ENCODE measurements at regions not wholly inside any gene's neighbourhood (a gene's known extent, or its start where the extent isn't known, plus 50 kb on each side); places are given as distances from the start of the nearest gene placed in this dataset.
A peak's percentile ranks its signal among the peaks of the same experiment; 100 is the strongest.

GRCh38 chr3:190188197-190188596, 67.5 kb upstream of the P3H2 start:
- no peaks in the 10 kb centered on the region for H3K9me3 ChIP-seq (ENCODE audit: insufficient read depth, low read depth, low read length)
- H2BK120ac ChIP-seq (ENCODE audit: insufficient read depth, low read length, poor library complexity): no peak overlapping the region
- no peak overlapping the region for H3K4me3 ChIP-seq (ENCODE audit: low read depth, low read length)
- no peak overlapping the region for H4K12ac ChIP-seq (ENCODE audit: low read depth, low read length)
- H3K27me3 ChIP-seq (ENCODE audit: insufficient read depth, low read length): no peaks in the 10 kb centered on the region
- H3K36me3 ChIP-seq (ENCODE audit: control insufficient read depth in 1 of 2, insufficient read depth in 2 of 2, low read length in 2 of 2): no peaks in the 10 kb centered on the region
- no peak overlapping the region for H3K4me2 ChIP-seq (ENCODE audit: low read length)
- no peak overlapping the region for H3K23ac ChIP-seq (ENCODE audit: low read length)
- no peak overlapping the region for H3K9ac ChIP-seq (ENCODE audit: low read length)
- no peak overlapping the region for H4K8ac ChIP-seq (ENCODE audit: low read depth, low read length)
- H3K14ac ChIP-seq (ENCODE audit: low read length): no peak overlapping the region
- H3K4me1 ChIP-seq (ENCODE audit: control insufficient read depth in 1 of 2, insufficient read depth in 2 of 2, low read length in 2 of 2): no peaks in the 10 kb centered on the region
- H4K91ac ChIP-seq (ENCODE audit: low read depth, low read length): no peak overlapping the region
- H2AFZ ChIP-seq (ENCODE audit: insufficient read depth, low read length, poor library complexity): no peak overlapping the region
- no peaks in the 10 kb centered on the region for H3K79me1 ChIP-seq (ENCODE audit: low read length)
- no peaks in the 10 kb centered on the region for H3K79me2 ChIP-seq (ENCODE audit: control insufficient read depth, insufficient read depth, low read length, poor library complexity)
- no CpG with 5 or more reads among the region's 2 CpGs for WGBS (ENCODE audit: extremely low coverage, insufficient coverage, insufficient read length)
- no peak overlapping the region for H2AK5ac ChIP-seq (ENCODE audit: low read length)
- H3K27ac ChIP-seq (ENCODE audit: low read depth, low read length): no peak overlapping the region
- H3K18ac ChIP-seq (ENCODE audit: low read length): no peak overlapping the region
- no peak overlapping the region for H2BK12ac ChIP-seq (ENCODE audit: low read length)
- no peak for DNase-seq
- no peak overlapping the region for H2BK5ac ChIP-seq (ENCODE audit: low read depth, low read length, poor library complexity)
- no peak overlapping the region for H3K4ac ChIP-seq (ENCODE audit: low read depth, low read length)

DNA sequence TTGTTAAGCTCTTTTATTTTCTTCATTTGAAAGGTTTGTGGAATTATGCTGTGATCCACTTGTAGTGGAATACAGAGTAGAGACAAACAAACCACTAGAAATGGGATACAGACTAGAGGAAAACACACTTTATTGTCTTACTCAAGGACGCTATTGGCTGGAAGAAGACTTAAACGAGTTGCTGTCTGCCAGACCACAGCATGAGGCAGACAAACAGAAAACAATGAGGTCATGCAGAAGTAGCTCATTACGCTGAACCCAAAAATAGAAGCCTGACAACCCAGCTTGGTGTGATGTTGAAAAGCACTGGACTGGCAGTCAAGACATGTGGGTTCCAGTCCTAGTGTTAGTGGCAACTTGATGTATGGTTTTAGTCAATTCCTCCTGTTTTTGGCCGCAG, 62.4 kb upstream of the P3H2 start:
- Histone ChIP-seq H2AFZ (ENCODE audit: insufficient read depth, low read length, poor library complexity) (no peak overlapping the region), H3K14ac (ENCODE audit: low read length) (no peak overlapping the region), H3K18ac (ENCODE audit: low read length) (no peak overlapping the region), H3K4me2 (ENCODE audit: low read length) (no peak overlapping the region), H4K12ac (ENCODE audit: low read depth, low read length) (no peak overlapping the region), H3K36me3 (ENCODE audit: control insufficient read depth in 1 of 2, insufficient read depth in 2 of 2, low read length in 2 of 2) (no peaks in the 10 kb centered on the region), H3K79me2 (ENCODE audit: control insufficient read depth, insufficient read depth, low read length, poor library complexity) (no peaks in the 10 kb centered on the region), H3K27ac (ENCODE audit: low read depth, low read length) (no peak overlapping the region), H3K4me3 (ENCODE audit: low read depth, low read length) (no peak overlapping the region), H2AK5ac (ENCODE audit: low read length) (no peak overlapping the region), H3K9me3 (ENCODE audit: insufficient read depth, low read depth, low read length) (no peaks in the 10 kb centered on the region), H2BK12ac (ENCODE audit: low read length) (no peak overlapping the region), H3K27me3 (ENCODE audit: insufficient read depth, low read length) (no peaks in the 10 kb centered on the region), H4K91ac (ENCODE audit: low read depth, low read length) (no peak overlapping the region), H3K4ac (ENCODE audit: low read depth, low read length) (no peak overlapping the region), H3K9ac (ENCODE audit: low read length) (no peak overlapping the region), H4K8ac (ENCODE audit: low read depth, low read length) (no peak overlapping the region), H3K4me1 (ENCODE audit: control insufficient read depth in 1 of 2, insufficient read depth in 2 of 2, low read length in 2 of 2) (no peaks in the 10 kb centered on the region), H2BK120ac (ENCODE audit: insufficient read depth, low read length, poor library complexity) (no peak overlapping the region), H3K79me1 (ENCODE audit: low read length) (no peaks in the 10 kb centered on the region), H3K23ac (ENCODE audit: low read length) (no peak overlapping the region), H2BK5ac (ENCODE audit: low read depth, low read length, poor library complexity) (no peak overlapping the region)
- no CpG with 5 or more reads among the region's 4 CpGs for WGBS (ENCODE audit: extremely low coverage, insufficient coverage, insufficient read length)
- DNase-seq: no peak

- Histone ChIP-seq H3K4me3 (ENCODE audit: low read depth, low read length) (no peak overlapping the region), H3K4me2 (ENCODE audit: low read length) (no peak overlapping the region), H3K23ac (ENCODE audit: low read length) (no peak overlapping the region), H3K79me1 (ENCODE audit: low read length) (no peaks in the 10 kb centered on the region), H4K12ac (ENCODE audit: low read depth, low read length) (no peak overlapping the region), H4K8ac (ENCODE audit: low read depth, low read length) (no peak overlapping the region), H3K27ac (ENCODE audit: low read depth, low read length) (no peak overlapping the region), H3K9me3 (ENCODE audit: insufficient read depth, low read depth, low read length) (no peaks in the 10 kb centered on the region), H2BK5ac (ENCODE audit: low read depth, low read length, poor library complexity) (no peak overlapping the region), H2AK5ac (ENCODE audit: low read length) (no peak overlapping the region), H3K18ac (ENCODE audit: low read length) (no peak overlapping the region), H2BK12ac (ENCODE audit: low read length) (no peak overlapping the region), H3K9ac (ENCODE audit: low read length) (no peak overlapping the region), H3K36me3 (ENCODE audit: control insufficient read depth in 1 of 2, insufficient read depth in 2 of 2, low read length in 2 of 2) (no peaks in the 10 kb centered on the region), H4K91ac (ENCODE audit: low read depth, low read length) (no peak overlapping the region), H3K14ac (ENCODE audit: low read length) (no peak overlapping the region), H2AFZ (ENCODE audit: insufficient read depth, low read length, poor library complexity) (no peak overlapping the region), H3K4me1 (ENCODE audit: control insufficient read depth in 1 of 2, insufficient read depth in 2 of 2, low read length in 2 of 2) (no peaks in the 10 kb centered on the region), H2BK120ac (ENCODE audit: insufficient read depth, low read length, poor library complexity) (no peak overlapping the region), H3K4ac (ENCODE audit: low read depth, low read length) (no peak overlapping the region), H3K27me3 (ENCODE audit: insufficient read depth, low read length) (no peaks in the 10 kb centered on the region), H3K79me2 (ENCODE audit: control insufficient read depth, insufficient read depth, low read length, poor library complexity) (no peaks in the 10 kb centered on the region)
- peak in 1 of 2 donors; percentile 37 for DNase-seq
- WGBS (ENCODE audit: extremely low coverage, insufficient coverage, insufficient read length): no CpG with 5 or more reads among the region's 12 CpGs
These were observed 61.8 kb upstream of the P3H2 start for GRCh38 chr3:190182418-190183043.

DNA sequence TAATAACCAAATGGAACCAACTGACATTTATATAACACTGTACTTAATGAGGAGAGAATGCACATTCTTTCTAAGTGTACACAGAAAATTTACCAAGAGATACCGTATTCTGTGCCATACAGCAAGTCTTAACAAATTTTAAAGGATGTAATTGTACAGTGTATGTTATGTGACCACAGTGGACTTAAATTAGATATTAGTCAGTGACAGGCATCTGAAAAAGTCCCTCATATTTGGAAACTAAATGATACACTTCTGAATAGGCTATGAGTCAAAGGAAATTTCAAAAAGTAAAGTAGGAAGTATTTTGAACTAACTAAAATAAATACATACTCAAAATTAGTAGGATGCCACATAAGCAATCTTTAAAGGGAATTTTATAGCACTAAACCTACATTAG, 59.6 kb upstream of the P3H2 start:
- H3K18ac ChIP-seq (ENCODE audit: low read length): no peak overlapping the region
- no peak overlapping the region for H3K23ac ChIP-seq (ENCODE audit: low read length)
- no peak overlapping the region for H2AFZ ChIP-seq (ENCODE audit: insufficient read depth, low read length, poor library complexity)
- H4K8ac ChIP-seq (ENCODE audit: low read depth, low read length): no peak overlapping the region
- no peak overlapping the region for H3K27ac ChIP-seq (ENCODE audit: low read depth, low read length)
- no peak overlapping the region for H2BK120ac ChIP-seq (ENCODE audit: insufficient read depth, low read length, poor library complexity)
- no peak overlapping the region for H4K12ac ChIP-seq (ENCODE audit: low read depth, low read length)
- no peak overlapping the region for H3K14ac ChIP-seq (ENCODE audit: low read length)
- no peak overlapping the region for H2BK5ac ChIP-seq (ENCODE audit: low read depth, low read length, poor library complexity)
- no peaks in the 10 kb centered on the region for H3K36me3 ChIP-seq (ENCODE audit: control insufficient read depth in 1 of 2, insufficient read depth in 2 of 2, low read length in 2 of 2)
- no peak overlapping the region for H2BK12ac ChIP-seq (ENCODE audit: low read length)
- H3K27me3 ChIP-seq (ENCODE audit: insufficient read depth, low read length): no peaks in the 10 kb centered on the region
- H3K79me1 ChIP-seq (ENCODE audit: low read length): no peaks in the 10 kb centered on the region
- DNase-seq: no peak
- no peaks in the 10 kb centered on the region for H3K9me3 ChIP-seq (ENCODE audit: insufficient read depth, low read depth, low read length)
- no CpG with 5 or more reads among the region's 1 CpG for WGBS (ENCODE audit: extremely low coverage, insufficient coverage, insufficient read length)
- H3K4me1 ChIP-seq (ENCODE audit: control insufficient read depth in 1 of 2, insufficient read depth in 2 of 2, low read length in 2 of 2): no peaks in the 10 kb centered on the region
- no peak overlapping the region for H3K9ac ChIP-seq (ENCODE audit: low read length)
- no peak overlapping the region for H3K4me3 ChIP-seq (ENCODE audit: low read depth, low read length)
- no peak overlapping the region for H2AK5ac ChIP-seq (ENCODE audit: low read length)
- no peak overlapping the region for H3K4ac ChIP-seq (ENCODE audit: low read depth, low read length)
- H4K91ac ChIP-seq (ENCODE audit: low read depth, low read length): no peak overlapping the region
- no peak overlapping the region for H3K4me2 ChIP-seq (ENCODE audit: low read length)
- no peaks in the 10 kb centered on the region for H3K79me2 ChIP-seq (ENCODE audit: control insufficient read depth, insufficient read depth, low read length, poor library complexity)
